SK-N-SH (cell line): ENCODE measurements at regions not wholly inside any gene's neighbourhood (a gene's known extent, or its start where the extent isn't known, plus 50 kb on each side); places are given as distances from the start of the nearest gene placed in this dataset.
A peak's percentile ranks its signal among the peaks of the same experiment; 100 is the strongest.

Experiments
- CTCF ChIA-PET: fragments of 300-600, 350-600 bp; formaldehyde crosslinking; extraction: SDS; loops from one replicate; lab custom pipeline; 2021; lab: Yijun Ruan, JAX
- POLR2A ChIA-PET: fragments of 350-600 bp; sonication (Branson Sonifier 250); formaldehyde crosslinking; extraction: SDS; loops from one replicate; lab custom pipeline; 2020; ENCODE audit warnings: antibody characterized with exemption, inconsistent platforms; lab: Yijun Ruan, JAX
- DNase-seq: peaks from one replicate; pipeline ENCODE4 v3.0.0; 2012
- H2AFZ ChIP-seq: fragments of 200-600 bp; sonication (generic); 2 replicates; pipeline ENCODE4 v1.8.1; 2016; ENCODE audit warnings: antibody characterized with exemption, mild to moderate bottlenecking, low read depth
- H3F3A ChIP-seq: fragments of 200-600 bp; sonication (generic); replicated peaks from 2 replicates; pipeline ENCODE3; 2016; ENCODE audit warnings: antibody characterized with exemption, mild to moderate bottlenecking; ENCODE audit not compliant: insufficient read depth
- H3K27ac ChIP-seq, 2 experiments: fragments of 200-500 bp in 1 of 2; fragments of 200-600 bp in 1 of 2; sonication (Bioruptor generic) in 1 of 2; sonication (generic), shearing (Covaris generic) in 1 of 2; 2 replicates each; pipeline versions ENCODE4 v1.5.1 to v1.6.1; 2014 to 2016; ENCODE audit warnings: low read depth in 2 of 2, inconsistent platforms in 1 of 2, low read length in 1 of 2, mild to moderate bottlenecking in 1 of 2, mixed read lengths in 1 of 2
- H3K27me3 ChIP-seq: fragments of 200-600 bp; sonication (generic), shearing (Covaris generic); 2 replicates; pipeline ENCODE4 v1.6.1; 2016; ENCODE audit warnings: mixed run types; ENCODE audit not compliant: insufficient read depth
- H3K36me3 ChIP-seq, 2 experiments: fragments of 200-500 bp in 1 of 2; fragments of 200-600 bp in 1 of 2; sonication (Bioruptor generic) in 1 of 2; sonication (generic) in 1 of 2; replicated peaks in 1 of 2; 2 replicates each; pipeline versions ENCODE3 to v1.5.1; 2014 to 2016; ENCODE audit warnings: low read length in 1 of 2, mild to moderate bottlenecking in 1 of 2; ENCODE audit not compliant: insufficient read depth in 2 of 2, control insufficient read depth in 1 of 2
- H3K4me1 ChIP-seq, 2 experiments: fragments of 200-500 bp in 1 of 2; fragments of 200-600 bp in 1 of 2; sonication (Bioruptor generic) in 1 of 2; sonication (generic), shearing (Covaris generic) in 1 of 2; 2 replicates each; pipeline versions ENCODE4 v1.5.1 to v1.6.1; 2014 to 2016; ENCODE audit warnings: low read depth in 1 of 2, low read length in 1 of 2, mixed run types in 1 of 2; ENCODE audit not compliant: insufficient read depth in 2 of 2, control insufficient read depth in 1 of 2
- H3K4me2 ChIP-seq: fragments of 200-600 bp; sonication (generic), shearing (Covaris generic); 2 replicates; pipeline ENCODE4 v1.6.1; 2017; ENCODE audit warnings: mixed run types
- H3K4me3 ChIP-seq, 2 experiments: fragments of 200-500 bp in 1 of 2; fragments of 200-600 bp in 1 of 2; sonication (Bioruptor generic) in 1 of 2; sonication (generic), shearing (Covaris generic) in 1 of 2; 2 replicates each; pipeline versions ENCODE4 v1.5.1 to v1.8.1; 2014 to 2016; ENCODE audit warnings: low read depth in 2 of 2, inconsistent platforms in 1 of 2, low read length in 1 of 2, mild to moderate bottlenecking in 1 of 2, mixed read lengths in 1 of 2, moderate library complexity in 1 of 2
- H3K79me2 ChIP-seq: fragments of 200-600 bp; sonication (generic); 2 replicates; pipeline ENCODE4 v1.8.1; 2017; ENCODE audit warnings: mild to moderate bottlenecking; ENCODE audit not compliant: insufficient read depth
- H3K9ac ChIP-seq: fragments of 200-600 bp; sonication (generic); 2 replicates; pipeline ENCODE4 v1.6.1; 2017; ENCODE audit warnings: mixed run types
- H3K9me2 ChIP-seq: fragments of 200-600 bp; sonication (generic); 2 replicates; pipeline ENCODE4 v1.6.1; 2017; ENCODE audit warnings: mixed run types
- H3K9me3 ChIP-seq: fragments of 200-600 bp; sonication (generic); 2 replicates; pipeline ENCODE4 v1.6.1; 2017; ENCODE audit warnings: mixed run types, mild to moderate bottlenecking, moderate library complexity
- H4K20me1 ChIP-seq: fragments of 200-600 bp; sonication (generic); 2 replicates; pipeline ENCODE4 v1.6.1; 2017; ENCODE audit warnings: mild to moderate bottlenecking, mixed run types; ENCODE audit not compliant: insufficient read depth
- CHD2 ChIP-seq: fragments of 150-350 bp; IDR thresholded peaks from 2 replicates; pipeline ENCODE4 v1.6.1; 2018; ENCODE audit warnings: low read length; ENCODE audit not compliant: partially characterized antibody
- ELF1 ChIP-seq: IDR thresholded peaks from 2 replicates; pipeline ENCODE4 v1.4.0; 2012
- EP300 ChIP-seq, 2 experiments: IDR thresholded peaks; 2 replicates each; pipeline versions ENCODE4 v1.4.0 to v1.6.1; 2012; ENCODE audit warnings: borderline replicate concordance in 1 of 2, low read depth in 1 of 2, low read length in 1 of 2
- EZH2phosphoT487 ChIP-seq: fragments of 200-600 bp; sonication (generic); IDR thresholded peaks from 2 replicates; pipeline ENCODE4 v1.6.1; 2017; ENCODE audit warnings: low read depth, mixed run types, mild to moderate bottlenecking, antibody characterized with exemption, moderate library complexity, borderline replicate concordance
- FOSL2 ChIP-seq: IDR thresholded peaks from 2 replicates; pipeline ENCODE4 v1.4.0; 2012; ENCODE audit warnings: low read depth, mild to moderate bottlenecking, moderate library complexity, borderline replicate concordance
- FOXJ3 ChIP-seq: sonication (generic); formaldehyde crosslinking; IDR thresholded peaks from 2 replicates; pipeline ENCODE4 v1.5.1; 2020; ENCODE audit warnings: mild to moderate bottlenecking, missing genetic modification reagents
- FOXM1 ChIP-seq: IDR thresholded peaks from 2 replicates; pipeline ENCODE4 v1.4.0; 2012; ENCODE audit warnings: low read depth, mild to moderate bottlenecking
- GABPA ChIP-seq: IDR thresholded peaks from 2 replicates; pipeline ENCODE4 v1.4.0; 2012; ENCODE audit warnings: low read depth, mild to moderate bottlenecking
- GATA2 ChIP-seq: sonication (generic); formaldehyde crosslinking; IDR thresholded peaks from 2 replicates; pipeline ENCODE4 v1.5.0; 2020; ENCODE audit warnings: mild to moderate bottlenecking, missing genetic modification reagents
- IRF3 ChIP-seq: fragments of 150-350 bp; IDR thresholded peaks from 2 replicates; pipeline ENCODE4 v1.6.1; 2016; ENCODE audit warnings: mild to moderate bottlenecking, low read depth, low read length
- JUND ChIP-seq: IDR thresholded peaks from 2 replicates; pipeline ENCODE4 v1.4.0; 2012
- MAX ChIP-seq: IDR thresholded peaks from 2 replicates; pipeline ENCODE4 v1.4.0; 2012; ENCODE audit warnings: low read depth
- MEF2A ChIP-seq: IDR thresholded peaks from 2 replicates; pipeline ENCODE4 v1.4.0; 2012; ENCODE audit warnings: low read depth, borderline replicate concordance
- MXI1 ChIP-seq: IDR thresholded peaks from 2 replicates; pipeline ENCODE4 v1.6.1; 2012; ENCODE audit warnings: mild to moderate bottlenecking, low read depth, low read length, improper control_type of control experiment
- NFIC ChIP-seq: IDR thresholded peaks from 2 replicates; pipeline ENCODE4 v1.4.0; 2012; ENCODE audit warnings: borderline replicate concordance
- POLR2AphosphoS5 ChIP-seq: IDR thresholded peaks from 2 replicates; pipeline ENCODE4 v1.6.1; 2012; ENCODE audit warnings: low read depth, low read length
- RAD21 ChIP-seq: IDR thresholded peaks from 2 replicates; pipeline ENCODE4 v1.6.1; 2012; ENCODE audit warnings: mild to moderate bottlenecking, low read length
- RCOR1 ChIP-seq: fragments of 150-350 bp; IDR thresholded peaks from 2 replicates; pipeline ENCODE4 v1.6.1; 2017; ENCODE audit warnings: antibody characterized with exemption, low read length
- REST ChIP-seq: IDR thresholded peaks from 2 replicates; pipeline ENCODE4 v1.6.1; 2012; ENCODE audit warnings: mild to moderate bottlenecking, low read depth, low read length, moderate library complexity
- RXRA ChIP-seq: IDR thresholded peaks from 2 replicates; pipeline ENCODE4 v1.4.0; 2012; ENCODE audit warnings: low read depth, mild to moderate bottlenecking, borderline replicate concordance
- SIN3A ChIP-seq: IDR thresholded peaks from 2 replicates; pipeline ENCODE4 v1.6.1; 2012; ENCODE audit warnings: low read depth, mild to moderate bottlenecking, low read length, moderate library complexity, borderline replicate concordance
- SMC3 ChIP-seq: IDR thresholded peaks from 2 replicates; pipeline ENCODE4 v1.6.1; 2012; ENCODE audit warnings: low read depth, low read length, improper control_type of control experiment
- TAF1 ChIP-seq: IDR thresholded peaks from 2 replicates; pipeline ENCODE4 v1.6.1; 2012; ENCODE audit warnings: low read depth, mild to moderate bottlenecking, low read length, moderate library complexity, borderline replicate concordance
- TCF12 ChIP-seq: IDR thresholded peaks from 2 replicates; pipeline ENCODE4 v1.4.0; 2012
- TEAD4 ChIP-seq: IDR thresholded peaks from 2 replicates; pipeline ENCODE4 v1.4.0; 2012; ENCODE audit warnings: mild to moderate bottlenecking, borderline replicate concordance; ENCODE audit not compliant: insufficient read depth
- USF1 ChIP-seq: IDR thresholded peaks from 2 replicates; pipeline ENCODE4 v1.4.0; 2012; ENCODE audit warnings: low read depth, borderline replicate concordance
- YY1 ChIP-seq: IDR thresholded peaks from 2 replicates; pipeline ENCODE4 v1.4.0; 2012; ENCODE audit warnings: low read depth, mild to moderate bottlenecking
- WGBS: methylation state at CpG from one replicate; pipeline ENCODE4 v1.1.6; 2017; ENCODE audit warnings: low lambda C conversion rate; 5-methylcytosine and 5-hydroxymethylcytosine counted together
- TF ChIP-seq, protein P1 (sequence below): fragments of 150-350 bp; IDR thresholded peaks from 2 replicates; pipeline ENCODE4 v1.6.1; 2017; ENCODE audit warnings: antibody characterized with exemption, low read length, low read depth, borderline replicate concordance

DNA sequence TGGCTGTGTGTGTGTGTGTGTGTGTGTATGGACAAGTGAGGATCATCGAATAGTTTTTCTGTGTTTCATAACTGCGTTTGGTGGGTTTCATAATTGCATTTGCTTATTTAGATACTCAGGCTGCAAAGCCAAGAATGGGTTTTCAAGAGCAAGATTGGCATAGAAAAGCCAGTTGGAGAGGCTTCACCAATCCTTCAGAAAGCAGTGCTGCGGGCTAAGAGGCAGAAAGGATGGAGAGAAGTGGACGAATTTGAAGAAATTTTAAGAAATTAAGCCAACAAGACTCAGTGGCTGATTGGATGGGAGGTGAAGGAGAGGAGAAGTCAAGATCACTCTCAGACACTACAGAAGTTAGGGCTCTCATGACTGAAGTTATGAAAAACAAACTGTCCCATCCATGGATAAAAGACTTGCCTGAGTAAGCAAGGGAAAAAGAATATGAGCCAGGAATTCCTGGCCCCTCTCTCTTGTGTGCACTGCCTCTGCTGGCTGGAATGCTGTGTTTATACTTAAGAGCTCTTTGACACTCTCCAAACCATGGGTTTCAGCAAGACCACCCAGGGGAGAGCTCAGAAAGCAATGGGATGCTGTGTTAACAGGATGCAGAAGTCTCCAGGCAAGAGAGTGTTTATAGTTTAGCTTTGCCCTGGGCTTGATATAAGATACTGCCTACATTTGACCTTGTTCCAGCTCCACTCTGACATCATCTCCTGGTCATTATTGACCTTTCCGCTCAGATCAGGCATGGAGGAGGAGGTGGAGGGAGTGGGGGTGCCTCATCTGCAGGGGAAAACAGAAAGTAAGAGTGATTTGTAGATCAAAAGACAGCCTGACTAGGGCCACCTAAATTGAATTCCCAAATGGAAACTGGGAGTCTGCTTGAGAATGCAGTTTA, 232.0 kb upstream of the PLXNA2 start:
- Histone ChIP-seq H3K9me2 (no peaks in the 10 kb centered on the region), H3K4me1 (peaks cover 12 to 28% of the 10 kb centered on the region in 2 experiments; a peak in 2 of 4 replicates), H3K9ac (no peak overlapping the region), H2AFZ (no peak overlapping the region; the same call in 1 of the 2 replicates), H3K27me3 (no peaks in the 10 kb centered on the region), H3F3A (no peaks in the 10 kb centered on the region), H3K79me2 (no peaks in the 10 kb centered on the region), H3K9me3 (no peaks in the 10 kb centered on the region), H3K27ac (peak overlapping the region in 1 of 2 experiments; percentile 91; a peak in 2 of 4 replicates), H4K20me1 (no peaks in the 10 kb centered on the region), H3K36me3 (no peaks in the 10 kb centered on the region), H3K4me2 (peak overlapping the region; percentile 13; the same call in 1 of the 2 replicates), H3K4me3 (no peak overlapping the region)
- ChIA-PET POLR2A (no interaction called here), CTCF (interaction anchor here (0.7 to 2.1 kb wide), 18 partner anchors 8 to 231 kb away, joined by 3 to 9 read pairs (median 4); no protein-coding TSS in a partner anchor)
- peak; percentile 69 for DNase-seq
- WGBS, result 60% methylated on average over 5 of the region's 5 CpGs
- 0 out of 2 replicates have a peak, but pooled peaks have one; percentile 6 for TF ChIP-seq TCF12
- no peak for TF ChIP-seq EZH2phosphoT487
- no peak for TF ChIP-seq GABPA
- no peak for TF ChIP-seq JUND
- TF ChIP-seq RXRA, result no peak
- TF ChIP-seq RAD21, result peak; percentile 58
- TF ChIP-seq TAF1, result no peak
- no peak for TF ChIP-seq SIN3A
- TF ChIP-seq MAX, result no peak
- peak; percentile 9; the same call in 1 of the 2 replicates for TF ChIP-seq SMC3
- no peak for TF ChIP-seq ELF1
- peak; percentile 82 for TF ChIP-seq FOXJ3
- peak in 1 of 2 experiments; percentile 46; a peak in 1 of 4 replicates for TF ChIP-seq EP300 (IDR thresholded peaks at IDR 0.05; ENCODE audit: borderline replicate concordance in 1 of 2, low read depth in 1 of 2, low read length in 1 of 2)
- no peak for TF ChIP-seq REST
- TF ChIP-seq USF1, result no peak
- no peak for TF ChIP-seq CHD2
- TF ChIP-seq, protein P1, sequence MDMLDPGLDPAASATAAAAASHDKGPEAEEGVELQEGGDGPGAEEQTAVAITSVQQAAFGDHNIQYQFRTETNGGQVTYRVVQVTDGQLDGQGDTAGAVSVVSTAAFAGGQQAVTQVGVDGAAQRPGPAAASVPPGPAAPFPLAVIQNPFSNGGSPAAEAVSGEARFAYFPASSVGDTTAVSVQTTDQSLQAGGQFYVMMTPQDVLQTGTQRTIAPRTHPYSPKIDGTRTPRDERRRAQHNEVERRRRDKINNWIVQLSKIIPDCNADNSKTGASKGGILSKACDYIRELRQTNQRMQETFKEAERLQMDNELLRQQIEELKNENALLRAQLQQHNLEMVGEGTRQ, result no peak
- TF ChIP-seq MEF2A, result no peak
- no peak for TF ChIP-seq POLR2AphosphoS5
- TF ChIP-seq MXI1, result no peak
- 0 out of 2 replicates have a peak, but pooled peaks have one; percentile 61 for TF ChIP-seq RCOR1
- TF ChIP-seq FOXM1, result no peak
- no peak for TF ChIP-seq IRF3
- TF ChIP-seq TEAD4, result peak; percentile 44; the same call in 1 of the 2 replicates
- no peak for TF ChIP-seq YY1
- no peak for TF ChIP-seq NFIC
- TF ChIP-seq GATA2 (CRISPR knock-in tag), result peak; percentile 75
- no peak for TF ChIP-seq FOSL2
